Peyer's patch (tissue), 4 donors: ENCODE measurements at regions not wholly inside any gene's neighbourhood (a gene's known extent, or its start where the extent isn't known, plus 50 kb on each side); places are given as distances from the start of the nearest gene placed in this dataset.

Experiments
- POLR2A ChIP-seq, 2 donors: fragments of 450-650 bp; IDR thresholded peaks; one replicate each; pipeline ENCODE4 v1.5.1; 2017; ENCODE audit warnings: antibody characterized with exemption in 2 of 2, mild to moderate bottlenecking in 2 of 2, moderate library complexity in 2 of 2
- TF ChIP-seq, protein P1 (sequence below), 6 experiments: fragments of 450-650 bp in 4 of 6; fragments of 200-600 bp in 2 of 6; sonication (generic) in 1 of 6; IDR thresholded peaks; one replicate each; pipeline ENCODE4 v1.5.1; 2017 to 2019; ENCODE audit warnings: antibody characterized with exemption in 6 of 6, mild to moderate bottlenecking in 3 of 6, moderate library complexity in 1 of 6

GRCh38 chr1:4851385-4852065 lies 197.1 kb downstream of the AJAP1 start:
- TF ChIP-seq, protein P1, sequence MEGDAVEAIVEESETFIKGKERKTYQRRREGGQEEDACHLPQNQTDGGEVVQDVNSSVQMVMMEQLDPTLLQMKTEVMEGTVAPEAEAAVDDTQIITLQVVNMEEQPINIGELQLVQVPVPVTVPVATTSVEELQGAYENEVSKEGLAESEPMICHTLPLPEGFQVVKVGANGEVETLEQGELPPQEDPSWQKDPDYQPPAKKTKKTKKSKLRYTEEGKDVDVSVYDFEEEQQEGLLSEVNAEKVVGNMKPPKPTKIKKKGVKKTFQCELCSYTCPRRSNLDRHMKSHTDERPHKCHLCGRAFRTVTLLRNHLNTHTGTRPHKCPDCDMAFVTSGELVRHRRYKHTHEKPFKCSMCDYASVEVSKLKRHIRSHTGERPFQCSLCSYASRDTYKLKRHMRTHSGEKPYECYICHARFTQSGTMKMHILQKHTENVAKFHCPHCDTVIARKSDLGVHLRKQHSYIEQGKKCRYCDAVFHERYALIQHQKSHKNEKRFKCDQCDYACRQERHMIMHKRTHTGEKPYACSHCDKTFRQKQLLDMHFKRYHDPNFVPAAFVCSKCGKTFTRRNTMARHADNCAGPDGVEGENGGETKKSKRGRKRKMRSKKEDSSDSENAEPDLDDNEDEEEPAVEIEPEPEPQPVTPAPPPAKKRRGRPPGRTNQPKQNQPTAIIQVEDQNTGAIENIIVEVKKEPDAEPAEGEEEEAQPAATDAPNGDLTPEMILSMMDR (IDR thresholded peaks at IDR 0.05) = no peak
- no peak for TF ChIP-seq POLR2A (IDR thresholded peaks at IDR 0.05)
